Activated CD4-positive, alpha-beta T cell treated with anti-CD3 and anti-CD28 coated beads, Interleukin-2, Interleukin-6, amounts not matched to agents 100 ng/mL and 50 ng/mL, durations not matched to agents 16 hours and 8 hours (primary cell): ENCODE measurements at regions not wholly inside any gene's neighbourhood (a gene's known extent, or its start where the extent isn't known, plus 50 kb on each side); places are given as distances from the start of the nearest gene placed in this dataset.

Experiments used
- DNase-seq: peaks from one replicate; pipeline ENCODE4 v3.0.0-alpha.2; 2020

DNA sequence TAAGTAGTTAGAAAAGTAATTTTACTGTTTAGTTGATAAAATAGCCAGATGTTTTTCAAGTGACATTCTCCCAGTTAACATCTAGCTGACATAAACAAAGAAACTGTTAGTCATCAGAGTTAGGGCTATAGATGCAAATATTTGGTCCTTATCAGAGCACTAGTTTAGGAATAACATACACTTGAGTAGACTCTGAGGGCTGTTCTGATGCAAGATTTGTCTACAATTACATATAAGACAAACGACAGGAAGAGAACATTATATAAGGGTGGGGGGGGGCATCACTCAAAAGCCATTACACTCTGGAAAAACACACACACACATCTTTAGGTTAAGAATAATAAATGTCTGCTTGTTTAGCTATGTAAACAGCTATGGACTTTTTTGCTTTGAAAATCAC, 554.4 kb upstream of the LRRTM1 start:
- DNase-seq: no peak

DNA sequence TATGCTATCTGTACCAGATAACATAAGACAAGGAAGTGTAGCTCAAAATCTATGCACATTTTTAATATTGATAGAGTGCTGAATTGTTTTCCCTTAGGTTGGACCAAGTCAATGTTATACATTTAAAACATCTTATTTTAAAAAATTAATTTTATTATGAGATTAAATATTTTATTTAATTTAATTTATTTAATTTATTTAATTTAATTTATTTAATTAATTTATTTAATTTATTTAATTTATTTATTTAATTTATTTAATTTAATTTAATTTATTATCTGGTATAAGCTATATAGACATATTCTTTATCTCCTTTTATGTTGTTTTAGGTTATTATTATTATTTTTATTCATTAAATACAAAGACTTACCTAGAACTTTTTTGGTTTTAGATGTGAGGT, 551.7 kb upstream of the LRRTM1 start:
- DNase-seq: no peak

DNA sequence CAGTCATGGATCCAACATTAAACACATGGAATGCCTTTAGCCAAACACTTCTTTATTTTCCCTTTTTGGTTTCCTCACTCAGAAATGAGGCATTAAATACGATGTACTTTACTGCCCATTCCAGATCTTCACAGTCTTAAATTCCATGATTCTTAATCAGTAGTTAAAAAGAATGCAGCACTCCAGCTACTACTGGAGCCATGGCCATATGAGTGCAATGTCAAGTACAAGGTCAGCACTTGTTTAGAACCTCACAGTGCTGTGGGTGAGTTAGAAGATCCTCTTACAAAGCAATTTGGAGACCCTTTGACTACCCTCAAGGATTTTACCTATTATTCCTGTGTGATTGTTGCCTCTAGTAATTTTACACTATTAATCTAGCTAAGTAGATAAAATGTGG, 550.3 kb upstream of the LRRTM1 start:
- DNase-seq: no peak

DNA sequence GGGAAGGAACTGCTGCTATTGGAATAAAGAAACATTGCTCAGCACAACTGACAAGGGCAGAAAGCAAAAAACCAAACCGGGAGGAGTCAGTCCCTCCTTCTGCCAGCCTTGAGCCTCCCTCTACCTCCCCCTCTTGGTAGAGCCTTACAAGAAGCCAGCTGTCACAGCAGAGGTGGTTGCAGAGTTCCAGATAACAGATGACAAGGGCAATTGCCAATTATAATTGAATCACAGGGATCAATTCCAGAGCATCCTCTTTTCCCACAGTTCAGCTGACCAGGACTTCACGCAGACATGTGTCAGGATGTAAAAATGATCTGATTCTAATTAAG, 548.2 kb upstream of the LRRTM1 start:
- no peak for DNase-seq

DNA sequence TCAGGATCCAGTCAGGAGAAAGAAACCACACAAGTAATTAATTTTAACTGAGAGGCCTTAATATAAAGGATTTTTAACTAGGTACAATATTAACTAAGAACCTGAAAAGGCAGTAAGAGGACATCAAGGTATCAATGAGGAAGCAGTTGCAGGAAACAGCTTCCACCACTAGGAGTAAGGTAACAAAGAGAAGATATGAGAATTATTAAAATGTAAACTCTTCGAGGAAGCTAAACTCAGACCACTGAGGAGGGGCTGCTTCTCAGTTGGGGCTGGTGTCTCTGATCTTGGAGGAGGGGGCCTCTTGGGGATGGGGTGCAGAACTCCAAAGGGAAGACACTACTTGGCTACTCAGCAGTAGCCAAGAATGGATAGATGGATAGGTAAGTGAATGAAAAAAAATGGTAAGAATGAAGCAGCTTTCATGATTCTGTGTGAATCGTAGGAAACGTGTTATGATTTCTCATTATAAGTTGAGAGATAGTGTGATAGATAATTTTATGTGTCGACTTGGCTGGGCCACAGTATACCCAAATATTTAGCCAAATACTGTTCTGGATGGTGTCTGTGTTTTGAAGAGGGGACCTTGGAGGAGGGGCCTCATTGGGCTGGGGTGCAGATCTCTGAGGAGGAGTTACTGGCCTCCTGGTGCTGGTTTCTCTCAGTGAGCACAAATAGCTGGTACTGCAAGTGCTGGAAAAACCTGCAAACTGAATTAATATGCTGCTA, 547.7 kb upstream of the LRRTM1 start:
- no peak for DNase-seq

DNA sequence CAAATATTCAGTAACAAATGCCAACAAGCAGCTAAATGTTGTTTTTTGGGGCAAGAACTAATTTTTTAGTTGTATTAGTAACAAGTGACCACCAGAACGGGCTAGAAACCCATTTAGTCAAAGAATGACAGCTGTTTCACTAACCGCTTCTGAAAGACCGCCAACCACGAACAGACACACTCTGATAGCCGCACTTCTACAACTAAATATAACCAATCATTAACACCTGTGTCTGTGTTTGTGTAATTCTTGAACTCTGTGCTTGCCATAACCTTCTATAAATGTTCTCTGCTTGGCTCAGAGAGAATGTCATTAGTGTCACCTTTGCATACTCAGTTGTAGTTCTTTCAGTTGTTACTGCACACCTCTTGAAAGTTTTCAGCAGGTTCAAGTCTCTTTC, 526.3 kb upstream of the LRRTM1 start:
- no peak for DNase-seq

DNA sequence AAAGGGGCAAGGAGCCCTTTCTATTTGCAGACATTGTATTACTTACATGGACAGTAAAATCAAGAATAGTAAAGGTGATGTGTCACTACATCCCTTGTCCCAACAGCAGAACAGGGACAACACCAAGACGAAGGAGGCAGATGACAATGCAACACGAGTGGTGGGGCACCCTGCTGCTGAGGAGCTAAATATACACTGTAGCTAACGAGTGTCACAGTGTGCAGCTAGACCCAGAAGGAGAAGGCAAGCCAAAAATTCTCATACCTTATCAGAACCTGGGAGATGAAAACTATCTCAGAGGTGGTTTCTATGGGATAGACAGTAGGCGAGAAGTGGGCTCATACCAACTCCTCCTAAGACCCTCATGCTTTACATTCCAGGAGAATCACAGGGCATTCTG, 518.4 kb upstream of the LRRTM1 start:
- no peak for DNase-seq

DNA sequence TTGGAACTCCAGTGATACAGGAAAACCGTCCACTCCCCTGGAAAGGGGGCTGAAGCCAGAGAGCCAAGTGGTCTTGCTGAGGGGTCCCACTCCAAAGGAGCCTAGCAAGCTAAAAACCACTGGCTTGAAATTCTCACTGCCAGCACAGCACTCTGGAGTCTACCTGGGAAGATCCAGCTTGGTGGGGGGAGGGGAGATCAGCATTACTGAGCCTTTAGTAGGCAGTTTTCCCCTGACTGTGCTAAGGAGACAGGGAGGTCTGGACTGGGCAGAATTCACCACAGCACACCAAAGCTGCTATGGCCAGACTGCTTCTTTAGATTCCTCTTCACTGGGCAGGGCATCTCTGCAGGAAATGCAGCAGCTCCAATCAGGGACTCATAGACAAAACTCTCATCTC, 510.7 kb upstream of the LRRTM1 start:
- DNase-seq: no peak

DNA sequence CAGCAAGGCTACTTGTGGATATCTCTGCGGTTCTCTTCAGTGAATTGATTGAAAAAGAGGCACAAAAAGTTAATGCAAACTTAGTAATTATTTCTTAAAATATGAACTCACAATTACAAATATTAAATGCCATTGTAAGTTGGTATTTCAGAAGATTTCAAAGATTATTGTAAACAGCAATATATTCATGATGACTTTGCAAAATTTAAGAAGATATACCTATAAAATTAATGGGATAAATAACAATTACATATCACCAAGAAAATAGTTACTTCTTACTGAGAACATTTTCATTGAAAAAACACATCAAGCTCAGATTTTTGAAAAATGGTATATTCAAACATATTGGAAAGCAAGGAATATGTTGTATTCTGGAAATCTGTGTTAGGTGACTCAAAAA, 482.0 kb upstream of the LRRTM1 start:
- DNase-seq: no peak

DNA sequence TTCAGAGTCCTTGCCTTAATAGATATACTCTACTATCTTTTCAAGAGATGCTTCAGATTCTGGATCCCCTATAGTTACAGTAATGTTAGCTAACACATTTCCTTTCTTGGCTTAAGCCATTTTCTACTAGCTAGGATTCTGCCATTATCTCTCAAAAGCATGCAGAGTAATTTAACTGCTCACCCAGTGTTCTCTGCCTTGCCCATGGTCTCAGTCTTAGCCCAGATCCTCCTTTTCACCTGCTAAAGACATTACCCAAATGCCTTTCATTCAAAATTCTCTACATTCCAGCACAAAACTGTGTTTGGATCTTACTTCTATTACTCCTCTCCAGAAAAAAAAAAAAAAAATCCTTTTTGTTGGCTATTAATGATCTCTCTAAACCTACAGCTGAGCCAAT, 474.2 kb upstream of the LRRTM1 start:
- DNase-seq: no peak

DNA sequence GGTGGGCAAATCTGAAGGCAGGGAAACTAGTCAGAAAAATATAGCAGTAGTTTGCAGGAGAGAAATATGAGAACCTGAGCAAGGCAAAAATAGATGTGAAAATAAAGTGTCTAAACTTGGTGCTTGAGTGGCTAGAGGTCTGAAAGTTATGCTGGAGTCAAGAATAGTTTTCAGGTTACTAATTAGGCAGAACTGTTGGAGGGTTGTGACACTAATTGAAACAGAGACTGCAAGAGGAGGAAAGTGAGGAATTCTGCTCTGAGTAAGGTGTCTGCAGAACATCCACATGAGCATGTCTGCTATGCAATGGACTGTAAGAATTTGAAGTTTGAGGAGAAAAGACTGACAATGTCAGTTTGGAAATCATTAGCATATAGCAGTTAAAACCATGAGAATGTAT, 444.0 kb upstream of the LRRTM1 start:
- DNase-seq: no peak

DNA sequence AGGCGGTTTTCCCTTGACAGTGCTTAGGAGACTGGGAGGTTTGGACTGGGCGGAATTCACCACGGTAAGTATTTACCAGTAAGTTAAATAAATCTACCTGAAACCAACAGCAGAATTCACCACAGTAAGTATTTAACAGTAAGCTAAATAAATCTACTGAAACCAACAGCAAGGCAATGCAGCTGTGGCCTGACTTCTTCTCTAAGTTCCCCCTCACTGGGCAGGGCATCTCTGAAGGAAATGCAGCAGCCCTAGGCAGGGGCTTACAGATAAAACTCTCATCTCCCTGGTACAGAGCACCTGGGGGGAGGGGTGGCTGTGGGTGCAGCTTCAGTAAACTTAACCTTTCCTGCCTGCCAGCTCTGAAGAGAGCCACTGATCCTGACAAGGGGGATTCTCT, 432.5 kb upstream of the LRRTM1 start:
- DNase-seq: no peak

DNA sequence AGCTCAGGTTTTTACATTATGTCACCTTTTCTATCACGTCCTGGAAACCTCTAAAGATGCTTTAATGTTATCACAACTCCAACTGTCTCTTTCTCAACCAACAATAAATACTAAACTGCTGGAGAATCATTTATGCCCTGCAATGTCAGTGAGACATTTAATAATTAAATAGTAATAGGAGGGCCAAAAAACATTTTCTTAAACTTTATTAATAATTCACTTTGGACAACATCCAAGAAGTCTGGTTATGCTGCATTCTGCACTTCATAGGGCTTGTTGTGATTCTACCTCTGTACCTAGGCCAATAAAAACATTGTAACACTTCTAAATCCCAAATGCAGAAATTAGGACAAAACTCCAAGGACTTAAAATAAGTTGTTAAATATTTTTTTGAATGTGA, 420.4 kb upstream of the LRRTM1 start:
- DNase-seq: no peak

DNA sequence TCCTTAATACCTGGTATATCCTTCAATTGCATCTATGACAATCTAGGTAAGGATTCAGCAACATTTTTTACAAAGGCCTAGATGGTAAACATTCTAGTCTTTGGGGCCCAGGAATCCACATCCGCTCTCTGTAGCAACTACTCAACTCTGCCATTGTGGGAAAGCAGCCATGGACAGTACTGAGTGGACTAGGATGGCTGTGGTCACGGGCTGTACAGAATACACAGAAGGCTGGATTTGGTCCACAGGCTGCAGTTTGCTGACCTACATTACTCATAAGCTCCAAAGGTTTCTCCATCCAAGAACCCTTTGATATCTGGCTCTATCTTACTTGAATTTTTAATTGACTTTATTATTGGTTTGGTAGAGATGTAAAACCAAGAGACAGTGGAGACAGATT, 418.3 kb upstream of the LRRTM1 start:
- DNase-seq: no peak

DNA sequence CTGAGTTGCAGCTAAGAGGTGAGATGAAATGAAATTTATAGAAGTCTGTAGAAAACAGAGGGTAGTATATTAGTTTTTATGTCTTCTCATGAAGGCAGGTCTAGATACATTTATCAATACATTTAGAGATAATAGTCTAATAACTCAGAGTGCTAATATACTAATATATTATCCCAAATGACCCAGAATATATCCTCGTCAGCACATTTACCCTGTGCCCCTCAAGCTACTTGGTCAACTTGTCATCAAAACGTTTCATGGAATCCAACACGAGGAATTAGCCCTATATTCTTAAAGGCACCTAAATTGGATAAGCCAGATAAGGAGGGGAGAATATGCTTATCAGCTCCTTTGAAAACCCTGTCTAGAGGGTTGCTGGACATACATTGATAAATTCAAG, 415.1 kb upstream of the LRRTM1 start:
- DNase-seq: no peak

DNA sequence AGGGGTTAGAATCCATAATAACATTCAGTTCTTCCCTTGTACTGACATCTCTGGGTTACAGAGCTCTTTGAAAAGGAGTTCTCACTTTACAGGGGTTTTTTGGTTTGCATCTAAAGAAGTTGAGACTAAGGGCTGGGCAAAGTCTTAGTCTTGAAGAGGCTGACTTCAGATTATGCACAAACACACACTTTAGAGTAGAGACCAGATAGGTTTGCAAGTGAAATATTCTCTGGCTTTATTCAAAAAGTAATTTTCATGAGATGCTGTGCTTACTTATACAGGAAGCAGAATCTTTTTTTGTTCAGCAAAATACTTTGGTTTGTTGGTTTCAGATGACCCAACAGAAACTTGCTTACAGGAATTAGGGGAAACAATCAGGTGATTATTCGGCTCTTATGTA, 410.9 kb upstream of the LRRTM1 start:
- DNase-seq: no peak

DNA sequence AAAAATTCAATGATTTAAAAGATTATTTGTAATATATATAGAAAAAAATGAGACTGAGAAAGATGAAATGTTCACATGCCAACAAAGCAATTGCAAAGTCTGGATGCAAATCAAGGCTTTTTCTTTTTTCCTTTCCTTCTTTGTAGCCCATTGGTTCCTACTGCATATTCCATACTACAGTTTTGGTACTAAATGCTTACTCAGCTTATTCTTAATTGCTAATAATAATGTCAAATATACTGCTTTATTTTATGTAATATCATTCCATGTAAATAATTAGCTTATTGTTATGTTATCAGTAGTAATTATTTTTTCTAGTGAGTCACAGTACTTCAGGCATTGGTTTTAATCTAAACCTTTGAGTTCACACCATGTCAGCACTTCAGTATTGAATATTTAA, 407.4 kb upstream of the LRRTM1 start:
- no peak for DNase-seq

DNA sequence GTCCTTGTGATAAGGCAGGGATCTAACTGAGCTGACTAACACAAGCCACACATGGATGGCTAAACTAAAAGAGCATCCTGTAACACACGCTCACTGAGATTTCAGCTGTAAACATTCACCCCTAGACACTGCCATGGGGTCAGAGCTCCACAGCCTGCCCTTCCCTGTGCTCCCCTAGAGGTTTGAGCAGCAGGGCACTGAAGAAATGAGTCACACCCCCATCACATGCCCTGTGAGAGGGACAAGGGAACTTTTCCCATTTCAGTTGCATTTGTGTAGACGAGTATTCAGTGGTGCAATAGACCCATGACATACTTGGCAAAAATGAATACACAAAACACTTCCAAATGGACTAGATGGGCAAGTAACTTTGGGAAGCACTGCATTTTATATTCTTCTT, 402.4 kb upstream of the LRRTM1 start:
- no peak for DNase-seq

DNA sequence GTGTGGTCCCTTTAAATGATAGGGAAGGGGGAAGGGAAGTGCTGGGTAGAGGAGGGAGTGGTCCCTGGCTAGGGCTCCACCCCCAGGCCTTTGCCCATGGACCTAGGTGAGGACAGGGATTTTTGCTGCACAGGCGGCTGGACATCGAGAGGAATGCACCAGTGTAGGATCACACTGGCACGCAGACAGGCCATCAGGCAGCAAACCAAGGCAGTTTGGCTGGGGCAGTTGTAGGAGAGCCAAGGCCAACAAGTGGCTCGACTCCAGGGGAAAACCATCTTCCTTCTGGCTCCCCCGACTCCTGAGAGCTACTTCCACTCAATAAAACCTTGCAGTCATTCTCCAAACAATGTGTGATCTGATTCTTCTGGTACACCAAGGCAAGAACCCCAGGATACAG, 402.0 kb upstream of the LRRTM1 start:
- no peak for DNase-seq

DNA sequence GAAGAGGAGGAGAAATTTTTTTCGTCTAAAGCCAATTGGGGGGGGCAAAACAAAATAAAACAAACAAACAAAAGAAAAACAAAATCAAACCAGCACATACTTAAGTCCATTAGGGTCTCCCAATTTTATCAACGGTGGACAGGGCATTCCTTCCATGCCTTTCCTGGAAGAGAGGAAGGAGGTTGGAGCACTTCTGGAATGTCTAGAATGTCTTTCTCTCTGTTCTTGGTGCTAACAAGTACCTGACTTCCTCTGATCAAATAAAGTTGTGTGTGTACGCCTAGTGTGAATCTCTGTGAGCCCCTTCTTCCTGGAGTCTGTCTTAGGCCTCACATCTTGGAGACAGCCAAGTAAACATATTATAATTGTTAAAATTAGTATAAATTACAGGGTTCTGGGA, 399.0 kb upstream of the LRRTM1 start:
- no peak for DNase-seq

DNA sequence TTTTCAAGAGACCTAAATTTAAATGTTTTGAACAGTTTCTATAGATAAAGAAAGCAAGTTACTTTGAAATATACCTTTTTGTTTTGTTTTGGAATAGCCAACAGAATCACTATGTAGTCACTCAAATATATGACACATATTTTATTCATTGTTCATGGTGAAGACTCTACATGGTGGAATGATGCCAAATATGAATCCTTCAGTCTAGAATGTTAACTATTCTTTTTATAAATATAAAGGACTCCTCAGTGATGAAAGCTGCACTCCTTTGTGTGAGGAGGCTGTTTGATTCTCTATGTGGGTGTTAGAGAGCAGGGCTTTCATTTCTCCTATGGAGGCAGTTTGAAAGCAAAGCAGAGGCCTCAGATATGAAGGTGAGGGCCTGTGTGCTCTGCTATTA, 396.4 kb upstream of the LRRTM1 start:
- no peak for DNase-seq
